ENCODE measurements at regions not wholly inside any gene's neighbourhood (a gene's known extent, or its start where the extent isn't known, plus 50 kb on each side); places are given as distances from the start of the nearest gene placed in this dataset.

DNA sequence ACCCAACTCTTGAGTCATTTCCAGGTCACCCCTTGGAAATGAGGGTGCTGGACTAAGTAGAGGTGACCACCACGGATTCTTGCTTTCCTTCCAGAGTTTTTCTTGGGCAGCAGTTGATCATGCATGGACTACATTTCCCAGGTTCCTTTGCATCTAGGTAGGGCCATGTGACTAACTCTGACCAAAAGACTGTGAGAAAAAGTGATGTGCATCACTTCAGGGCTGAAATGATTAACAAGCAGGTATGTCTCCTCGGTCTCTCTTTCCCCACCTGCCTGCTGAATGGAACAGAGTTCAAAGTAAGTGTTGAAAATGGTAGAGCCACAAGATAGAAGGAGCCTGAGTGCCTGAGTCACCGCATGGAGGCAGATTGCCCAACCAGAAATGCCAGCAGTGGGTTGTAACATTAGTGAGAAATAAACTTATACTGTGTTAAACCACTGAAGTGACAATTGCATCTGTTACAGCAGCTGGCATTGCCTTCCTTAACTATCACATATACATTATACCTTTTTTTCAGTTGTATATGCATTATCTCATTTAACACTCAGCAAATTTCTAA is 113.5 kb downstream of the MN1 start:
- peak overlapping the region; percentile 59 for H2AK5ac ChIP-seq (ENCODE audit: low read depth, low read length)
- no peak overlapping the region for H3K14ac ChIP-seq (ENCODE audit: low read length)
- H3K36me3 ChIP-seq (replicated peaks in 1 of 2; ENCODE audit: control insufficient read depth in 2 of 2, insufficient read depth in 2 of 2, low read length in 2 of 2), result no peaks in the 10 kb centered on the region
- H3K9ac ChIP-seq (ENCODE audit: low read depth, low read length, poor library complexity), result no peak overlapping the region
- no peak overlapping the region for H2AFZ ChIP-seq (ENCODE audit: low read length)
- H3K27me3 ChIP-seq (ENCODE audit: control insufficient read depth in 3 of 3, insufficient read depth in 3 of 3, low read depth in 1 of 3, low read length in 3 of 3), result no peaks in the 10 kb centered on the region
- H3K23ac ChIP-seq (ENCODE audit: low read depth, low read length, poor library complexity), result no peak overlapping the region
- no peak overlapping the region for H2BK5ac ChIP-seq (ENCODE audit: low read length)
- no peak overlapping the region for H4K8ac ChIP-seq (ENCODE audit: low read depth, low read length)
- H3K4ac ChIP-seq (ENCODE audit: low read length), result no peak overlapping the region
- DNase-seq (ENCODE audit: low spot score), result no peak
- H2BK120ac ChIP-seq (ENCODE audit: low read depth, low read length), result no peak overlapping the region
- no peak overlapping the region for H2BK12ac ChIP-seq (ENCODE audit: low read length)
- H3K4me1 ChIP-seq (ENCODE audit: control insufficient read depth in 2 of 2, insufficient read depth in 1 of 2, low read depth in 1 of 2, low read length in 2 of 2), result peaks cover 8 to 15% of the 10 kb centered on the region in 2 donors
- no peak overlapping the region for H3K18ac ChIP-seq (ENCODE audit: low read length)
- H4K91ac ChIP-seq (ENCODE audit: low read depth, low read length, poor library complexity), result no peak overlapping the region
- no peaks in the 10 kb centered on the region for H3K79me1 ChIP-seq (ENCODE audit: low read depth, low read length)
- no CpG with 5 or more reads among the region's 3 CpGs for WGBS, 2 donors (ENCODE audit: extremely low coverage in 2 of 2, insufficient read length in 2 of 2, insufficient replicate concordance in 1 of 2)
- H3K4me3 ChIP-seq (ENCODE audit: low read length in 2 of 2), result no peak overlapping the region
- no peak overlapping the region for H3K27ac ChIP-seq (replicated peaks; ENCODE audit: low read length)
- H3K4me2 ChIP-seq (ENCODE audit: insufficient read depth, low read length, poor library complexity, severe bottlenecking), result no peak overlapping the region
- H2BK15ac ChIP-seq (ENCODE audit: low read length), result peak overlapping the region; percentile 28
- peaks cover 0 to 9% of the 10 kb centered on the region in 2 donors for H3K9me3 ChIP-seq (replicated peaks in 1 of 2; ENCODE audit: control insufficient read depth in 2 of 2, insufficient read depth in 1 of 2, low read depth in 1 of 2, low read length in 2 of 2)

DNA sequence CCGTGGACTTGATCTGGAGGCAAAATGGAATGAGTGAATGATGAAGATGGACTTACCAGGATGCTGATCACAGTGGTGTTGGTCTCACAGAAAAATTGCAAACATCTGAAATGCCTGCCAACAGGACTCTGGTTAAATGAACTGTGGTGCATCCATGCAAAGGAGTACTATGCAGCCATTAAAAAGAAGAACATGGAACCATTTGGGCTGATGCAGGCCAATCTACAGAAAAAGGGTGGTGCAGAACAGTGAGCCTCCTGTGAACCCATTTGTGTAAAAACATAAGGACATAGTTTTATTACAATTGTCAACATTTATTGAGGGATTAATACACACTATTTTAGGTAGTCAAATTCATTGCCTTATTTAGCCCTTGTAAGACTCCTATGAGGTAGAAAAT is 111.9 kb downstream of the MN1 start:
- H3K79me1 ChIP-seq (ENCODE audit: low read depth, low read length), result no peaks in the 10 kb centered on the region
- WGBS, 2 donors (ENCODE audit: extremely low coverage in 2 of 2, insufficient read length in 2 of 2, insufficient replicate concordance in 1 of 2), result no CpG with 5 or more reads among the region's 1 CpG

DNA sequence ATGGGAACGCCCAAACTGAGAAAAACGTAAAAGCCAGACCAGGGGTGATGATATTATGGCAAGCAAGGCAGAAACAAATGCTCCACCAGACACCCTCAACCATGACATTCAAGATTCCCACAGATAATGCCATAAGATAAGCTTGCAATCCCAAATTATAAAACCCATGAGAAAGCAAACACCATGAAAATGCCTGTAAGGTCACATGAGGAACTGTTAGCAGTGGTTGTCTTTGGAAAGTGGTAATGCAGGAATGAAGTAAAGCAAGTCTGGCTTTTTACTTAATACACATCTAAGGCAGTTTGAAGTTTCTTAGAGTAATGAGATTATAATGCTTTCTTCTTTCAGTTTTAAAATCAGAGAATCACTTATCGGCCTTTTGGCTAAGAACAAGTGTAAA is 111.0 kb downstream of the MN1 start:
- Histone ChIP-seq H3K9me3 (replicated peaks in 1 of 2; ENCODE audit: control insufficient read depth in 2 of 2, insufficient read depth in 1 of 2, low read depth in 1 of 2, low read length in 2 of 2) (peaks cover 0 to 9% of the 10 kb centered on the region in 2 donors), H3K4ac (ENCODE audit: low read length) (no peak overlapping the region), H3K4me3 (ENCODE audit: low read length in 2 of 2) (no peak overlapping the region), H2BK15ac (ENCODE audit: low read length) (no peak overlapping the region), H3K79me1 (ENCODE audit: low read depth, low read length) (no peaks in the 10 kb centered on the region), H3K27ac (replicated peaks; ENCODE audit: low read length) (no peak overlapping the region), H3K18ac (ENCODE audit: low read length) (no peak overlapping the region), H2AK5ac (ENCODE audit: low read depth, low read length) (no peak overlapping the region), H3K27me3 (ENCODE audit: control insufficient read depth in 3 of 3, insufficient read depth in 3 of 3, low read depth in 1 of 3, low read length in 3 of 3) (no peaks in the 10 kb centered on the region), H4K8ac (ENCODE audit: low read depth, low read length) (no peak overlapping the region), H2BK5ac (ENCODE audit: low read length) (no peak overlapping the region), H3K9ac (ENCODE audit: low read depth, low read length, poor library complexity) (no peak overlapping the region), H3K36me3 (replicated peaks in 1 of 2; ENCODE audit: control insufficient read depth in 2 of 2, insufficient read depth in 2 of 2, low read length in 2 of 2) (no peaks in the 10 kb centered on the region), H3K4me1 (ENCODE audit: control insufficient read depth in 2 of 2, insufficient read depth in 1 of 2, low read depth in 1 of 2, low read length in 2 of 2) (peaks cover 5 to 8% of the 10 kb centered on the region in 2 donors), H3K14ac (ENCODE audit: low read length) (no peak overlapping the region), H4K91ac (ENCODE audit: low read depth, low read length, poor library complexity) (no peak overlapping the region), H2BK12ac (ENCODE audit: low read length) (no peak overlapping the region), H2BK120ac (ENCODE audit: low read depth, low read length) (no peak overlapping the region), H3K23ac (ENCODE audit: low read depth, low read length, poor library complexity) (no peak overlapping the region), H3K4me2 (ENCODE audit: insufficient read depth, low read length, poor library complexity, severe bottlenecking) (no peak overlapping the region), H2AFZ (ENCODE audit: low read length) (no peak overlapping the region)
- DNase-seq (ENCODE audit: low spot score), result no peak
- no CpG with 5 or more reads among the region's 3 CpGs for WGBS, 2 donors (ENCODE audit: extremely low coverage in 2 of 2, insufficient read length in 2 of 2, insufficient replicate concordance in 1 of 2)

More for the DNA sequence above, 111.9 kb downstream of the MN1 start:
- Histone ChIP-seq H4K8ac (ENCODE audit: low read depth, low read length) (no peak overlapping the region), H3K18ac (ENCODE audit: low read length) (no peak overlapping the region), H3K9ac (ENCODE audit: low read depth, low read length, poor library complexity) (no peak overlapping the region), H3K27ac (replicated peaks; ENCODE audit: low read length) (no peak overlapping the region), H3K9me3 (replicated peaks in 1 of 2; ENCODE audit: control insufficient read depth in 2 of 2, insufficient read depth in 1 of 2, low read depth in 1 of 2, low read length in 2 of 2) (peaks cover 0 to 9% of the 10 kb centered on the region in 2 donors), H3K27me3 (ENCODE audit: control insufficient read depth in 3 of 3, insufficient read depth in 3 of 3, low read depth in 1 of 3, low read length in 3 of 3) (no peaks in the 10 kb centered on the region), H3K4me3 (ENCODE audit: low read length in 2 of 2) (no peak overlapping the region), H3K4me2 (ENCODE audit: insufficient read depth, low read length, poor library complexity, severe bottlenecking) (no peak overlapping the region), H3K4ac (ENCODE audit: low read length) (no peak overlapping the region), H3K14ac (ENCODE audit: low read length) (no peak overlapping the region), H3K23ac (ENCODE audit: low read depth, low read length, poor library complexity) (no peak overlapping the region), H2BK12ac (ENCODE audit: low read length) (no peak overlapping the region), H2BK5ac (ENCODE audit: low read length) (no peak overlapping the region), H2AK5ac (ENCODE audit: low read depth, low read length) (no peak overlapping the region), H3K4me1 (ENCODE audit: control insufficient read depth in 2 of 2, insufficient read depth in 1 of 2, low read depth in 1 of 2, low read length in 2 of 2) (peaks cover 7 to 12% of the 10 kb centered on the region in 2 donors), H2BK15ac (ENCODE audit: low read length) (no peak overlapping the region), H4K91ac (ENCODE audit: low read depth, low read length, poor library complexity) (no peak overlapping the region), H3K36me3 (replicated peaks in 1 of 2; ENCODE audit: control insufficient read depth in 2 of 2, insufficient read depth in 2 of 2, low read length in 2 of 2) (no peaks in the 10 kb centered on the region), H2BK120ac (ENCODE audit: low read depth, low read length) (no peak overlapping the region), H2AFZ (ENCODE audit: low read length) (no peak overlapping the region)
- DNase-seq (ENCODE audit: low spot score), result no peak

DNA sequence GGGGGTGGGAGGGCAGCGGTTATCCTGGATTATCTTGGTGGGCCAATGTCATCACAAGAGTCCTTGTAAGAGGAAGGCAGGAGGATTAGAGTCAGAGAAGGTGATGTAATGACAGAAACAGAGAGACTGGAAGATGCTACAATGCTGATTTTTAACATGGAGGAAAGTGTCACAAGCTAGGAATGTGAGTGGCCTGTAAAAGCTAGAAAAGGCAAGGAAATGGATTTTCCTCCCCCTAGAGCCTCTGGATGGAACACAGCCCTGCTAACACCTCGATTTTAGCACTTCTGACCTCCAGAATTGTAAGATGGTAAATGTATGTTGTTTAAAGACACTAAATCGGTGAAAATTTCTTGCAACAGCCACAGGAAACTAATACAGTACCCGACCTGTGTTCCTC is 109.3 kb downstream of the MN1 start:
- Histone ChIP-seq H4K8ac (ENCODE audit: low read depth, low read length) (no peak overlapping the region), H3K18ac (ENCODE audit: low read length) (no peak overlapping the region), H3K4me3 (ENCODE audit: low read length in 2 of 2) (no peak overlapping the region), H3K27me3 (ENCODE audit: control insufficient read depth in 3 of 3, insufficient read depth in 3 of 3, low read depth in 1 of 3, low read length in 3 of 3) (no peaks in the 10 kb centered on the region), H3K4ac (ENCODE audit: low read length) (no peak overlapping the region), H2BK12ac (ENCODE audit: low read length) (no peak overlapping the region), H4K91ac (ENCODE audit: low read depth, low read length, poor library complexity) (no peak overlapping the region), H3K4me2 (ENCODE audit: insufficient read depth, low read length, poor library complexity, severe bottlenecking) (no peak overlapping the region), H2BK5ac (ENCODE audit: low read length) (no peak overlapping the region), H3K79me1 (ENCODE audit: low read depth, low read length) (no peaks in the 10 kb centered on the region), H3K36me3 (replicated peaks in 1 of 2; ENCODE audit: control insufficient read depth in 2 of 2, insufficient read depth in 2 of 2, low read length in 2 of 2) (no peaks in the 10 kb centered on the region), H2AFZ (ENCODE audit: low read length) (peak overlapping the region; percentile 4), H3K14ac (ENCODE audit: low read length) (no peak overlapping the region), H3K23ac (ENCODE audit: low read depth, low read length, poor library complexity) (no peak overlapping the region), H3K9me3 (replicated peaks in 1 of 2; ENCODE audit: control insufficient read depth in 2 of 2, insufficient read depth in 1 of 2, low read depth in 1 of 2, low read length in 2 of 2) (peaks cover 0 to 12% of the 10 kb centered on the region in 2 donors), H3K27ac (replicated peaks; ENCODE audit: low read length) (no peak overlapping the region), H3K9ac (ENCODE audit: low read depth, low read length, poor library complexity) (no peak overlapping the region), H2BK15ac (ENCODE audit: low read length) (no peak overlapping the region), H2AK5ac (ENCODE audit: low read depth, low read length) (no peak overlapping the region), H2BK120ac (ENCODE audit: low read depth, low read length) (no peak overlapping the region), H3K4me1 (ENCODE audit: control insufficient read depth in 2 of 2, insufficient read depth in 1 of 2, low read depth in 1 of 2, low read length in 2 of 2) (peaks cover 0 to under 1% of the 10 kb centered on the region in 2 donors)
- WGBS, 2 donors (ENCODE audit: extremely low coverage in 2 of 2, insufficient read length in 2 of 2, insufficient replicate concordance in 1 of 2), result no CpG with 5 or more reads among the region's 4 CpGs
- DNase-seq (ENCODE audit: low spot score), result no peak

Measured in neuronal stem cell (in vitro differentiated cells).